Astrocyte (in vitro differentiated cells and primary cell): ENCODE measurements at regions not wholly inside any gene's neighbourhood (a gene's known extent, or its start where the extent isn't known, plus 50 kb on each side); places are given as distances from the start of the nearest gene placed in this dataset.

Experiments
- DNase-seq: peaks from one replicate; pipeline ENCODE4 v3.0.0-alpha.2; 2010; ENCODE audit warnings: low read depth
- FAIRE-seq: peaks from 2 replicates; lab custom pipeline; 2011; peaks lifted over from hg19 to GRCh38; lab: Jason Lieb, UNC
- H2AFZ ChIP-seq: 2 replicates; pipeline ENCODE4 v1.6.0; 2012; ENCODE audit warnings: low read depth, low read length, inconsistent platforms
- H3K27ac ChIP-seq: 2 replicates; pipeline ENCODE4 v1.5.1; 2011; ENCODE audit warnings: low read depth, low read length, inconsistent platforms
- H3K27me3 ChIP-seq: 2 replicates; pipeline ENCODE4 v1.6.0; 2011; ENCODE audit warnings: low read length, inconsistent platforms; ENCODE audit not compliant: insufficient read depth
- H3K36me3 ChIP-seq: 2 replicates; pipeline ENCODE4 v1.5.1; 2011; ENCODE audit warnings: low read length, inconsistent platforms; ENCODE audit not compliant: insufficient read depth
- H3K4me1 ChIP-seq: 2 replicates; pipeline ENCODE4 v1.5.1; 2011; ENCODE audit warnings: low read length, inconsistent platforms; ENCODE audit not compliant: insufficient read depth
- H3K4me2 ChIP-seq: 2 replicates; pipeline ENCODE4 v1.6.0; 2012; ENCODE audit warnings: low read length, inconsistent platforms
- H3K4me3 ChIP-seq: 2 replicates; pipeline ENCODE4 v1.5.1; 2011; ENCODE audit warnings: low read depth, mild to moderate bottlenecking, low read length, inconsistent platforms; ENCODE audit not compliant: insufficient read depth
- H3K79me2 ChIP-seq: 2 replicates; pipeline ENCODE4 v1.6.0; 2012; ENCODE audit warnings: mild to moderate bottlenecking, low read length, inconsistent platforms; ENCODE audit not compliant: insufficient read depth
- H3K9ac ChIP-seq: 2 replicates; pipeline ENCODE4 v1.6.0; 2012; ENCODE audit warnings: mild to moderate bottlenecking, low read length, inconsistent platforms
- H3K9me3 ChIP-seq: 2 replicates; pipeline ENCODE4 v1.5.1; 2012; ENCODE audit warnings: low read depth, mild to moderate bottlenecking, low read length, inconsistent platforms; ENCODE audit not compliant: insufficient read depth
- H4K20me1 ChIP-seq: 2 replicates; pipeline ENCODE4 v1.6.0; 2012; ENCODE audit warnings: low read length, inconsistent platforms; ENCODE audit not compliant: insufficient read depth
- H3K27ac Mint-ChIP-seq: one replicate; pipeline ENCODE4 v1.8.0; 2021; ENCODE audit warnings: mild to moderate bottlenecking, mixed read lengths; ENCODE audit not compliant: unreplicated experiment
- H3K27me3 Mint-ChIP-seq: one replicate; pipeline ENCODE4 v1.8.0; 2021; ENCODE audit warnings: low read depth, mixed read lengths; ENCODE audit not compliant: unreplicated experiment
- H3K36me3 Mint-ChIP-seq: one replicate; pipeline ENCODE4 v1.8.0; 2021; ENCODE audit warnings: low read depth, mixed read lengths; ENCODE audit not compliant: unreplicated experiment
- H3K4me1 Mint-ChIP-seq: one replicate; pipeline ENCODE4 v1.8.0; 2021; ENCODE audit warnings: low read depth, mixed read lengths; ENCODE audit not compliant: unreplicated experiment
- H3K4me3 Mint-ChIP-seq: one replicate; pipeline ENCODE4 v1.8.0; 2021; ENCODE audit warnings: mild to moderate bottlenecking, moderate library complexity, mixed read lengths; ENCODE audit not compliant: unreplicated experiment
- H3K9me3 Mint-ChIP-seq: one replicate; pipeline ENCODE4 v1.8.0; 2021; ENCODE audit warnings: mild to moderate bottlenecking, mixed read lengths; ENCODE audit not compliant: unreplicated experiment
- EZH2 ChIP-seq: IDR thresholded peaks from 2 replicates; pipeline ENCODE4 v1.6.1; 2012; ENCODE audit warnings: mild to moderate bottlenecking, low read length, inconsistent platforms; ENCODE audit not compliant: insufficient read depth
- TF ChIP-seq, protein P1 (sequence below): IDR thresholded peaks from 2 replicates; pipeline ENCODE4 v1.5.1; 2011; ENCODE audit warnings: low read depth, mild to moderate bottlenecking, inconsistent platforms, low read length, moderate library complexity; ENCODE audit not compliant: insufficient read depth

DNA sequence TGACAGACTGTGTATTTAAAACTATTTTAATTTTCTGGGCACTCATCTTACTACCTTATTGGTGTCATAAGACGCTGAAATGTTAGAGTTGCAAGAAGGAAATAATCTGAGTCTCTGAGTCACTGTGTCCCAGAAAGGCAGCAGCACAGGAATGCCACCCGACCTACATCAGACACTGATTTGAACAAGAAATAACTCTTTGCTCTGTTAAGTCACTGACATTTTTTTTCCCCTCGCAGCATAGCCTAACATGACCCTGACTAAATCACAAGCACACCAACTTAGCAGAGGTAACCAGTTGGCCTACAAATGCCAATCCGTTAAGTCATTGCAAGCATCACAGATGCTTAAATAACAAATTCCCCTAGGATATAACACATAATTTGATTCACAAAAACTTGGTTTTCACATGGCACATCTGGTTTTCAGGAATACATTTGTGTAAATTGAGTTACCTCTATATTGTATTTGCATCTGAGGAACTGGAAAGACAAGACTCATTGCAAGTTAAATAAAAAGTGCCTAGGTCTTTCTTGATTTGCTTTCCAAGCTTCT lies 349.1 kb downstream of the SEC16B start:
- Mint-ChIP-seq H3K27ac (no peak overlapping the region), H3K4me3 (no peak overlapping the region), H3K9me3 (no peaks in the 10 kb centered on the region), H3K27me3 (no peaks in the 10 kb centered on the region), H3K36me3 (no peaks in the 10 kb centered on the region), H3K4me1 (peaks cover 2% of the 10 kb centered on the region)
- no peaks in the 10 kb centered on the region for H3K79me2 ChIP-seq
- H3K9ac ChIP-seq = no peak overlapping the region
- no peaks in the 10 kb centered on the region for H3K4me1 ChIP-seq
- H3K9me3 ChIP-seq = no peaks in the 10 kb centered on the region
- TF ChIP-seq, protein P1, sequence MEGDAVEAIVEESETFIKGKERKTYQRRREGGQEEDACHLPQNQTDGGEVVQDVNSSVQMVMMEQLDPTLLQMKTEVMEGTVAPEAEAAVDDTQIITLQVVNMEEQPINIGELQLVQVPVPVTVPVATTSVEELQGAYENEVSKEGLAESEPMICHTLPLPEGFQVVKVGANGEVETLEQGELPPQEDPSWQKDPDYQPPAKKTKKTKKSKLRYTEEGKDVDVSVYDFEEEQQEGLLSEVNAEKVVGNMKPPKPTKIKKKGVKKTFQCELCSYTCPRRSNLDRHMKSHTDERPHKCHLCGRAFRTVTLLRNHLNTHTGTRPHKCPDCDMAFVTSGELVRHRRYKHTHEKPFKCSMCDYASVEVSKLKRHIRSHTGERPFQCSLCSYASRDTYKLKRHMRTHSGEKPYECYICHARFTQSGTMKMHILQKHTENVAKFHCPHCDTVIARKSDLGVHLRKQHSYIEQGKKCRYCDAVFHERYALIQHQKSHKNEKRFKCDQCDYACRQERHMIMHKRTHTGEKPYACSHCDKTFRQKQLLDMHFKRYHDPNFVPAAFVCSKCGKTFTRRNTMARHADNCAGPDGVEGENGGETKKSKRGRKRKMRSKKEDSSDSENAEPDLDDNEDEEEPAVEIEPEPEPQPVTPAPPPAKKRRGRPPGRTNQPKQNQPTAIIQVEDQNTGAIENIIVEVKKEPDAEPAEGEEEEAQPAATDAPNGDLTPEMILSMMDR = no peak
- TF ChIP-seq EZH2 = no peak
- H3K4me3 ChIP-seq = no peak overlapping the region
- H3K36me3 ChIP-seq = no peaks in the 10 kb centered on the region
- no peaks in the 10 kb centered on the region for H3K27me3 ChIP-seq
- no peak for FAIRE-seq
- DNase-seq = peak; percentile 14
- no peak overlapping the region for H3K4me2 ChIP-seq
- no peaks in the 10 kb centered on the region for H4K20me1 ChIP-seq
- H3K27ac ChIP-seq = no peak overlapping the region
- H2AFZ ChIP-seq = no peak overlapping the region

DNA sequence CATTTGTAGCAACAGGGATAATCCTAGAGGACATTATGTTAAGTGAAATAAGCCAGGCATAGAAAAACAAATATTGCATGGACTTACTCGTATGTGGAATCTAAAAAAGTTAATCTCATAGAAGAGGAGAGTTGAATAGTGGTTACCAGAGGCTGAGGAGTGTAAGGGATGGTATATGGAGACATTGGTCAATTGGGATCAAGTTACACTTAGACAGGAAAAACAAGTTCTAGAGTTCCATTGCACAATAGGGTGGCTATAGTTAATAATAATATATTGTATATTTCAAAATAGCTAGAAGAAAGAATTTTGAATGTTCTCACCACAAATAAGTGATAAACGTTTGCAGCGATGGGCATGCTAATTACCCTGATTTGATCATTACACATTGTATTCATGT lies 354.6 kb downstream of the SEC16B start:
- Histone ChIP-seq H4K20me1 (no peaks in the 10 kb centered on the region), H3K27ac (no peak overlapping the region), H2AFZ (no peak overlapping the region), H3K27me3 (no peaks in the 10 kb centered on the region), H3K9me3 (no peaks in the 10 kb centered on the region), H3K36me3 (no peaks in the 10 kb centered on the region), H3K4me2 (no peak overlapping the region), H3K9ac (no peak overlapping the region), H3K4me3 (no peak overlapping the region), H3K4me1 (no peaks in the 10 kb centered on the region), H3K79me2 (no peaks in the 10 kb centered on the region)
- TF ChIP-seq, protein P1 = no peak
- TF ChIP-seq EZH2 = no peak
- Mint-ChIP-seq H3K36me3 (no peaks in the 10 kb centered on the region), H3K4me1 (no peaks in the 10 kb centered on the region), H3K4me3 (no peak overlapping the region), H3K9me3 (no peaks in the 10 kb centered on the region), H3K27me3 (no peaks in the 10 kb centered on the region), H3K27ac (no peak overlapping the region)
- FAIRE-seq (no peak), DNase-seq (no peak)

DNA sequence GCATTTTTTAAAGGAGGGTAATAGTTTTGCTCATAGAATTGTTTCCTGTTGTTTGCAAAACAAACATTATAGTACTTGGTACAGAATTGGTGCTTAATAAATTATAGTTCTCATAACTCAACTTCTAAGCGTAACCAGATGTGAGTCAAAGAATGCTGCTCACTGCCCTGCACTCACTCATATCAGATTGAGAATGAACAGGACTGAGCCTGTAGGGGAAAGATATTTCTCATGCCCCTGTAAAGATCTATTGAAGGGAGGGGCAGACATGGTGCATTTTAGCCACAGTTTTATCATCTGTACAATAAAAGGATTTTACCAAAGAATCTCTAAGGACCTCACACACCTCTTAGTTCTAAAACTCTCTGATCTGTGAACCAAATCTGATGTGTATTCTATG lies 358.5 kb downstream of the SEC16B start:
- no peak for FAIRE-seq
- H3K4me3 Mint-ChIP-seq = no peak overlapping the region

More for the DNA sequence above, 358.5 kb downstream of the SEC16B start:
- no peak for DNase-seq
- Histone ChIP-seq H3K27ac (no peak overlapping the region), H3K4me1 (no peaks in the 10 kb centered on the region), H3K9ac (no peak overlapping the region), H4K20me1 (no peaks in the 10 kb centered on the region), H3K36me3 (no peaks in the 10 kb centered on the region), H3K9me3 (no peaks in the 10 kb centered on the region), H3K79me2 (no peaks in the 10 kb centered on the region), H3K27me3 (no peaks in the 10 kb centered on the region), H3K4me2 (no peak overlapping the region), H3K4me3 (no peak overlapping the region), H2AFZ (no peak overlapping the region)
- Mint-ChIP-seq H3K4me1 (no peaks in the 10 kb centered on the region), H3K27me3 (no peaks in the 10 kb centered on the region), H3K9me3 (no peaks in the 10 kb centered on the region), H3K27ac (no peak overlapping the region), H3K36me3 (no peaks in the 10 kb centered on the region)
- no peak for TF ChIP-seq EZH2
- TF ChIP-seq, protein P1 = no peak
